ENCODE measurements at regions not wholly inside any gene's neighbourhood (a gene's known extent, or its start where the extent isn't known, plus 50 kb on each side); places are given as distances from the start of the nearest gene placed in this dataset.

- TF ChIP-seq, protein P1, sequence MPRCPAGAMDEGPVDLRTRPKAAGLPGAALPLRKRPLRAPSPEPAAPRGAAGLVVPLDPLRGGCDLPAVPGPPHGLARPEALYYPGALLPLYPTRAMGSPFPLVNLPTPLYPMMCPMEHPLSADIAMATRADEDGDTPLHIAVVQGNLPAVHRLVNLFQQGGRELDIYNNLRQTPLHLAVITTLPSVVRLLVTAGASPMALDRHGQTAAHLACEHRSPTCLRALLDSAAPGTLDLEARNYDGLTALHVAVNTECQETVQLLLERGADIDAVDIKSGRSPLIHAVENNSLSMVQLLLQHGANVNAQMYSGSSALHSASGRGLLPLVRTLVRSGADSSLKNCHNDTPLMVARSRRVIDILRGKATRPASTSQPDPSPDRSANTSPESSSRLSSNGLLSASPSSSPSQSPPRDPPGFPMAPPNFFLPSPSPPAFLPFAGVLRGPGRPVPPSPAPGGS (IDR thresholded peaks at IDR 0.05; ENCODE audit: borderline replicate concordance, insufficient read depth, low read depth, low read length, poor library complexity, severe bottlenecking): no peak
- TF ChIP-seq GATAD2B (conservative IDR thresholded peaks at IDR 0.05; ENCODE audit: low read depth) (no peak), CHD2 (IDR thresholded peaks at IDR 0.05; ENCODE audit: borderline replicate concordance, low read depth, low read length) (no peak), GABPA (IDR thresholded peaks at IDR 0.05; ENCODE audit: low read depth) (no peak), RFX5 (IDR thresholded peaks at IDR 0.05; ENCODE audit: low read depth, low read length) (no peak), CTCF (IDR thresholded peaks at IDR 0.05 in 2 of 3, conservative IDR thresholded peaks at IDR 0.05 in 1 of 3; ENCODE audit: control insufficient read depth in 2 of 3, extremely low read depth in 1 of 3, insufficient read depth in 1 of 3, low read depth in 3 of 3, low read length in 3 of 3) (no peak), FOS (IDR thresholded peaks at IDR 0.05; ENCODE audit: borderline replicate concordance, extremely low read depth, insufficient read length) (no peak)
Observed at GRCh38 chr17:10993126-10993525, 155.2 kb upstream of the PIRT start (continued).

DNA sequence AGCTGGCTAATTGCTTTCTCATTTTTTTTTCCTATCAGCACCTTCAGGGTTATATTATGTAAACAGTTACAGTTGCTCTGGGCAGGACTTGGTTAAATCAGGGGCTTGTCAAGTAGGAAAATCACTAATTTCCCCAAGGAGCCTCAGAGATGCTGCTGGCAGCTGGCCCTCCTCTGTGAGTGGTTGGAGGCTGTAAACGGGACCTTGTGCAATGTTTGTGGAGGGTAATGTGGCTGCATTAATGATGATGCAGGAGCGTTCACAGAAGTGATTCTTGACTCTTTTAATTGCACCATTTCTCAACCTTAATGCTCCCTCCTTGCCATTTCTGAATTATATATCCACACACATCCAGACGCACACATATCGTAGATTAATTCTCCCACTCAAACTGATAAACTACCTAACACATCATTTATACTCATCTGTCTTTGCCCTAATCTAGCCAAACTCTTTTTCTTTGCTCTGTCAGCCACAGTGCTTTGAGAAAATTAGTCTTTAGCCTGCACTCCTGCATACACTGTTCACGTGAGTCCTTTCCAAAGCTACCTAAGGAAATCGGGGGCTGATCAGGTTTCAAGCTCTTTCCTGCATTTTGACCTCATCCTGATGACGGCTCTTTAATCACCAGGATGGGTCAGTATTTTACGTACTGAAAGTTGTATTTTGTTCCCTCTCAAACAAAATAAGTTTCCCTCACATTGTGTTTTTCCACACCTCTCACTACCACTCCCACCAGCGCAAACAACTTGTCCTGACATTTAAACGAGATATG lies 154.4 kb upstream of the PIRT start:
- ChIA-PET POLR2A (no interaction called here), CTCF (no interaction called here), SMC1A (ENCODE audit: uncharacterized antibody, unreplicated experiment) (no interaction called here), RAD21 (ENCODE audit: unreplicated experiment) (no interaction called here)
- FAIRE-seq (no peak), ATAC-seq (no peak), DNase-seq (ENCODE audit: low read depth, low spot score) (no peak)
- no peak overlapping the region for H3K9ac ChIP-seq (ENCODE audit: control insufficient read depth, insufficient read depth, low read length)
- no peaks in the 10 kb centered on the region for H3K9me3 ChIP-seq (replicated peaks; ENCODE audit: control insufficient read depth, insufficient read depth, low read length)
- H3K4me3 ChIP-seq: no peak overlapping the region
- H3K4me1 ChIP-seq (ENCODE audit: control insufficient read depth, insufficient read depth, low read length): no peaks in the 10 kb centered on the region
- H4K20me1 ChIP-seq (ENCODE audit: control insufficient read depth, insufficient read depth): no peaks in the 10 kb centered on the region
- no peaks in the 10 kb centered on the region for H3K27me3 ChIP-seq (replicated peaks in 1 of 2; ENCODE audit: control insufficient read depth in 2 of 2, insufficient read depth in 2 of 2, low read length in 1 of 2)
- 29% methylated on average over 10 of the region's 10 CpGs for WGBS (ENCODE audit: insufficient coverage, insufficient replicate concordance, low lambda C conversion rate, missing lambda C conversion rate)
- in situ Hi-C loops (cut with MboI): no loop called here
- H3K79me2 ChIP-seq (ENCODE audit: control insufficient read depth, insufficient read depth, low read length): no peaks in the 10 kb centered on the region
- no TSS peak for BruUV-seq (replicated peaks)
- H3K36me3 ChIP-seq (ENCODE audit: control insufficient read depth in 2 of 2, insufficient read depth in 2 of 2, low read length in 1 of 2): no peaks in the 10 kb centered on the region
- H3K4me2 ChIP-seq (ENCODE audit: control insufficient read depth, insufficient read depth): no peak overlapping the region
- no peak overlapping the region for H3K27ac ChIP-seq (ENCODE audit: control insufficient read depth, insufficient read depth)
- intact Hi-C loops (cut with micrococcal nuclease; ENCODE audit: unreplicated experiment): no loop called here
- no peak overlapping the region for H2AFZ ChIP-seq (ENCODE audit: control insufficient read depth, low read depth, low read length)
- TF ChIP-seq NFYB (IDR thresholded peaks at IDR 0.05; ENCODE audit: insufficient read depth, low read depth, low read length): no peak
- TF ChIP-seq SMARCA5 (IDR thresholded peaks at IDR 0.05): no peak
- no peak for TF ChIP-seq EED (IDR thresholded peaks at IDR 0.05; ENCODE audit: low read depth)
- TF ChIP-seq ZSCAN29 (IDR thresholded peaks at IDR 0.05): no peak
- no peak for TF ChIP-seq RBBP5 (conservative IDR thresholded peaks at IDR 0.05)
- no peak for TF ChIP-seq SMC3 (IDR thresholded peaks at IDR 0.05; ENCODE audit: borderline replicate concordance, low read length)
- TF ChIP-seq PRDM15 (CRISPR knock-in tag; IDR thresholded peaks at IDR 0.05): no peak
- TF ChIP-seq TAF1 (IDR thresholded peaks at IDR 0.05; ENCODE audit: borderline replicate concordance, low read depth, low read length): no peak
- TF ChIP-seq EZH2 (IDR thresholded peaks at IDR 0.05; ENCODE audit: borderline replicate concordance, control insufficient read depth, low read depth, low read length): no peak
